MM.1S (cell line): ENCODE measurements at regions not wholly inside any gene's neighbourhood (a gene's known extent, or its start where the extent isn't known, plus 50 kb on each side); places are given as distances from the start of the nearest gene placed in this dataset.

Experiments
- CTCF ChIP-seq: fragments of 300-600 bp; sonication (generic); IDR thresholded peaks from 2 replicates; pipeline ENCODE4 v1.5.1; 2016; ENCODE audit warnings: antibody characterized with exemption, low read length, mixed read lengths
- EZH2 ChIP-seq: fragments of 300-600 bp; sonication (generic); optimal IDR thresholded peaks from 2 replicates; pipeline ENCODE3; 2017; ENCODE audit warnings: low read depth, mild to moderate bottlenecking, antibody characterized with exemption, low read length, mixed read lengths

- no peak for TF ChIP-seq CTCF
- TF ChIP-seq EZH2: no peak
These were observed 367.3 kb downstream of the ALG10 start for GRCh38 chr12:34389378-34390170.
